Adrenal gland (tissue), 9 donors: ENCODE measurements at regions not wholly inside any gene's neighbourhood (a gene's known extent, or its start where the extent isn't known, plus 50 kb on each side); places are given as distances from the start of the nearest gene placed in this dataset.

Experiments used
- DNase-seq, 7 donors: peaks; one replicate each; pipeline ENCODE4 v3.0.0-alpha.2; 2019 to 2020
- H3K27ac ChIP-seq, 5 donors: fragments of 200-600 bp; sonication (generic) in 4 of 5; 1 replicate in 3 of 5; 2 replicates in 2 of 5; pipeline versions ENCODE4 v1.5.1 to v1.8.0; 2016 to 2020; ENCODE audit warnings: mild to moderate bottlenecking in 1 of 5
- H3K27me3 ChIP-seq: fragments of 200-600 bp; 2 replicates; pipeline ENCODE4 v1.8.0; 2021
- H3K36me3 ChIP-seq, 2 donors: fragments of 200-600 bp; replicated peaks in 1 of 2; 1 replicate in 1 of 2; 2 replicates in 1 of 2; pipeline versions ENCODE4 v1.5.1 to v1.8.0; 2018 to 2022
- H3K4me1 ChIP-seq, 2 donors: fragments of 200-600 bp; replicated peaks in 1 of 2; 1 replicate in 1 of 2; 2 replicates in 1 of 2; pipeline versions ENCODE4 v1.5.1 to v1.8.0; 2018 to 2021
- H3K4me3 ChIP-seq, 4 donors: fragments of 200-600 bp; sonication (generic) in 3 of 4; one replicate each; pipeline ENCODE4 v1.5.1; 2016 to 2018
- H3K9me3 ChIP-seq, 3 donors: fragments of 200-600 bp; sonication (generic) in 1 of 3; replicated peaks in 1 of 3; 1 replicate in 2 of 3; 2 replicates in 1 of 3; pipeline versions ENCODE4 v1.5.1 to v1.8.0; 2016 to 2021
- POLR2A ChIP-seq, 2 donors: fragments of 450-650 bp; IDR thresholded peaks; one replicate each; pipeline ENCODE4 v1.6.1; 2017; ENCODE audit warnings: antibody characterized with exemption in 2 of 2, mild to moderate bottlenecking in 2 of 2, moderate library complexity in 1 of 2
- WGBS, 4 donors: extraction: QIAGEN DNeasy Blood & Tissue Kit in 2 of 4; methylation state at CpG; one replicate each; pipeline versions ENCODE4 v1.1.5 to v1.1.7; 2013 to 2017; 5-methylcytosine and 5-hydroxymethylcytosine counted together
- intact Hi-C, 2 donors: fragments of 100-400 bp; cut with DNase I; formaldehyde crosslinking; loops; one replicate each; pipeline versions ENCODE4 v1.14.1 to v1.15.0; 2022 to 2023
- TF ChIP-seq, protein P1 (sequence below), 6 experiments: fragments of 450-650 bp in 4 of 6; fragments of 200-600 bp in 2 of 6; sonication (generic) in 1 of 6; IDR thresholded peaks; 1 replicate in 5 of 6; 2 replicates in 1 of 6; pipeline versions ENCODE4 v1.5.1 to v1.8.0; 2016 to 2021; ENCODE audit warnings: antibody characterized with exemption in 6 of 6, mild to moderate bottlenecking in 2 of 6, moderate library complexity in 1 of 6
- donor health status: healthy with polysubstance abuse.
- donor health status: Bipolar disorder and iron deficiency.
- donor health status: DM: yes; HTN: yes; CAD: no.
- donor health status: DM: no; HTN: no; CAD: no.
- donor health status: DM: no; HTN: no; CAD: no.

DNA sequence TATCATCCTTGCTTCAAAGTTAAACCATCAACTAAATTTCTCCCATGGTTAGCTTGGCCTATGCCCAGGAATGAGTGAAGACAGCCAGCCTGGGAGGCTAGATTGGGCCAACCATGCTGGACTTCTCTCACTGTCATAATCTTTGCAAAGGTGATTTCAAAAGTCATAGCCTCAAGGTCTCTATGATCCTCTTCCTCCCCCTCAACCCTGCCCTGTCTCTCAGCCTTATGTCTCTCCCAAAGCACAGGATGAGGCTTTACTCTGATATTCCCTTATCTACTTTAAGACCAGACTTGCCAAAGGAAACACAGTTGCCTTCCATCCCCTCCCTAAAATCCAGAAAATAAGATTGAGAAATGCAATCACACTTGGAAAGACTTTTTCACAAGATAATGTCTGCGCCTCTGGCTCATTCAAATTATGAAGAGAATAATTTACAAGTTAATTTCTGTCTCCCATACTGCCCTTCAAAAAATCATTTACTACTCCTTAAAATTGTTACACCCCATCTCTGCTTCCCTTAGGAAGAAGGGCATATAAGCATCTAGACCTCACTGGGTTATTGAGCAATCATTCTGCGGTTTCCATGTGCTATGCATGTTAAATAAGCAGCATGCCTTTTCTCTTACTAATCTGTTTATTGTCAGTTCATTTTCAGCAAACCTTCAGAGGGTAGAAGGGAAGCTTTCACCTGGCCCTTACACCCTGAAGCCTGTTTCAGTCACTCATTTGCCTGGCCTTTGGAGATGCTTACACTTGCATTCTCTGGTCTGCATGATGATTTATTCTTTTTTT, 113.8 kb upstream of the ANKRD55 start:
- intact Hi-C loops = no loop called here
- no peaks in the 10 kb centered on the region for H3K36me3 ChIP-seq
- WGBS, 4 donors = 68 to 86% (median 76%) methylated on average over 2 of the region's 2 CpGs
- no peak overlapping the region for H3K4me3 ChIP-seq
- no peak overlapping the region for H3K27ac ChIP-seq
- no peaks in the 10 kb centered on the region for H3K27me3 ChIP-seq
- TF ChIP-seq, protein P1, sequence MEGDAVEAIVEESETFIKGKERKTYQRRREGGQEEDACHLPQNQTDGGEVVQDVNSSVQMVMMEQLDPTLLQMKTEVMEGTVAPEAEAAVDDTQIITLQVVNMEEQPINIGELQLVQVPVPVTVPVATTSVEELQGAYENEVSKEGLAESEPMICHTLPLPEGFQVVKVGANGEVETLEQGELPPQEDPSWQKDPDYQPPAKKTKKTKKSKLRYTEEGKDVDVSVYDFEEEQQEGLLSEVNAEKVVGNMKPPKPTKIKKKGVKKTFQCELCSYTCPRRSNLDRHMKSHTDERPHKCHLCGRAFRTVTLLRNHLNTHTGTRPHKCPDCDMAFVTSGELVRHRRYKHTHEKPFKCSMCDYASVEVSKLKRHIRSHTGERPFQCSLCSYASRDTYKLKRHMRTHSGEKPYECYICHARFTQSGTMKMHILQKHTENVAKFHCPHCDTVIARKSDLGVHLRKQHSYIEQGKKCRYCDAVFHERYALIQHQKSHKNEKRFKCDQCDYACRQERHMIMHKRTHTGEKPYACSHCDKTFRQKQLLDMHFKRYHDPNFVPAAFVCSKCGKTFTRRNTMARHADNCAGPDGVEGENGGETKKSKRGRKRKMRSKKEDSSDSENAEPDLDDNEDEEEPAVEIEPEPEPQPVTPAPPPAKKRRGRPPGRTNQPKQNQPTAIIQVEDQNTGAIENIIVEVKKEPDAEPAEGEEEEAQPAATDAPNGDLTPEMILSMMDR (IDR thresholded peaks at IDR 0.05) = no peak
- no peak for TF ChIP-seq POLR2A (IDR thresholded peaks at IDR 0.05)
- peaks cover 0 to 10% of the 10 kb centered on the region in 2 donors for H3K4me1 ChIP-seq
- no peaks in the 10 kb centered on the region for H3K9me3 ChIP-seq
- no peak for DNase-seq

DNA sequence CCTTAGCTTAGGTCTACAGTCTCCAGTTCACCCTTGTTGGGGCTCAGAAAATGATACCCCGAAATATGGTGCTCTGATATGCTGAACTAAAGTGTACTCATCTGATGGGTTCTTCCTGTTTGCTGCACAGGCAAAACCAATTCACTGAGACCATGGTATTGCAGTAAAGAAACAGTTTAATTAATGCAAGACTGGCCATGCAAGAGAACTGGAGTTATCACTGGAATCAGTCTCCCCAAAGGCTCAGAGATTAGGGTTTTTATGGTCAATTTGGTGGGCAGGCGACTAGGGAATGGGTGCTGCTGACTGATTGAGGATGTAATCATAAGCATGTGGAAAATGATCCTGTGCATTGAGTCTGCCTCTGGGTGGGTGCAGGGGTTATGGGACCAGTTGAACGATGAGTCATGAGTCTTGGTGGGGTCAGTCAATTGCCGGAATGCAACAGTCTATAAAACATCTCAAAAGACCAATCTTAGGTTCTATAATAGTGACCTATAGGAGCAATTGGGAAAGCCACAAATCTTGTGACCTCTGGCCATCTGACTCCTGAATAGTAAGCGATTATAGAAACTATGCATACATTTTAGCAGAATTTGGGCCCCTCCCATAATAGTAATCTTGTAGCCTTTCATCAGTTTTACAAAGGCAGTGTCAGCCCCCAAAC, 113.0 kb upstream of the ANKRD55 start:
- TF ChIP-seq POLR2A (IDR thresholded peaks at IDR 0.05) = no peak
- TF ChIP-seq, protein P1 (IDR thresholded peaks at IDR 0.05) = no peak
- H3K27me3 ChIP-seq = no peaks in the 10 kb centered on the region
- peaks cover 0 to 10% of the 10 kb centered on the region in 2 donors for H3K4me1 ChIP-seq
- H3K9me3 ChIP-seq = no peaks in the 10 kb centered on the region
- intact Hi-C loops = no loop called here
- no peaks in the 10 kb centered on the region for H3K36me3 ChIP-seq
- no peak overlapping the region for H3K27ac ChIP-seq
- 82 to 90% (median 85%) methylated on average over 5 of the region's 5 CpGs for whole genome bisulfite sequencing, 4 donors
- no peak overlapping the region for H3K4me3 ChIP-seq
- DNase-seq = no peak

DNA sequence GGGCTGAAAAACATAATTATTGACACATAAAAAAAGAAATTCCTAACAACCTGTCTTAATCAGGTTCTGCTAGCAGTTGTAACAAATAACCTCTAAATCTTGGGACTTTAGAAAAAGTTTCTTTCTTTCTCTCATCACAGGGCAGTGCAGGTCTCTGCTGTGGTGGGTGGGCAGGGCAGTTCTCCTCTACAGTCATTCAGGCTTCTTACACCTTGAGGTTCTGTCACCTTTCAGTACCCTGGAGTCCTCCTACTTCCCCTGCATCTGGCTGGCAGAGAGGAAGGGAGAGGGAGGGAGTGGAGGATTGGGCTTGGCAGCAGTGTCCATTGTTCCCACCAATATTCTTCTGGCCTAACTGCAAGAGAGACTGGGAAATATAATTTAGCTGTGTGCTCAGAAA, 112.2 kb upstream of the ANKRD55 start:
- Histone ChIP-seq H3K9me3 (no peaks in the 10 kb centered on the region), H3K36me3 (no peaks in the 10 kb centered on the region), H3K4me3 (no peak overlapping the region), H3K27me3 (no peaks in the 10 kb centered on the region), H3K4me1 (peaks cover 0 to 4% of the 10 kb centered on the region in 2 donors), H3K27ac (no peak overlapping the region)
- intact Hi-C loops = no loop called here
- DNase-seq = no peak
- TF ChIP-seq, protein P1 (IDR thresholded peaks at IDR 0.05) = no peak
- no peak for TF ChIP-seq POLR2A (IDR thresholded peaks at IDR 0.05)

DNA sequence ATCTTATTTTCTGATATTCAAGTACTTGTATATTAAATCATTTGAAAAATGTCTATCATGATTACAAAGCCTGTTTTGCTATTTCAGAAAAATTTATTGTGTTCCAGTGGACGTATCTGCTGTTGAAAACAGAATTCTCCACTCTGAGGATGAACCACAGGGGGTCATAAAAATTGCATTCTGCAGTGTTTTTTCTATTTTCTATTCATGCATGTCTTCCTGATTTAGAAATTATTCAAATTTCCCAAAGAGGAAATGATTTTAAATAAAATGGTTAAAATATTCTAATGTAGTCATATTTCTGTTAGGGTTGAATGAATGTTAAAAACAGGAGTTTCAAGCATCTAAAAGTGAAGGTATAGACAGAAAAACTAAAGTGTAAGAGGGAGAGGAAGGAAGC, 111.5 kb upstream of the ANKRD55 start:
- WGBS, 4 donors = 59 to 78% (median 77%) methylated on average over 1 of the region's 1 CpG
- DNase-seq = no peak
- TF ChIP-seq POLR2A (IDR thresholded peaks at IDR 0.05) = no peak
- TF ChIP-seq, protein P1 (IDR thresholded peaks at IDR 0.05) = no peak
- Histone ChIP-seq H3K36me3 (no peaks in the 10 kb centered on the region), H3K27ac (no peak overlapping the region), H3K4me3 (no peak overlapping the region), H3K9me3 (no peaks in the 10 kb centered on the region), H3K4me1 (no peaks in the 10 kb centered on the region), H3K27me3 (no peaks in the 10 kb centered on the region)
- intact Hi-C loops = no loop called here
